Thymus (tissue), 11 donors: ENCODE measurements at regions not wholly inside any gene's neighbourhood (a gene's known extent, or its start where the extent isn't known, plus 50 kb on each side); places are given as distances from the start of the nearest gene placed in this dataset.
A peak's percentile ranks its signal among the peaks of the same experiment; 100 is the strongest.

Source experiments
- DNase-seq, 9 donors: peaks; one replicate each; pipeline ENCODE4 v3.0.0-alpha.2; 2013; ENCODE audit warnings: low spot score in 9 of 9, low read depth in 6 of 9, missing footprints in 1 of 9
- H3K27ac ChIP-seq, 2 donors: one replicate each; pipeline ENCODE4 v1.5.1; 2013; ENCODE audit warnings: control low read depth in 1 of 2, low read depth in 1 of 2, low read length in 1 of 2, mild to moderate bottlenecking in 1 of 2, moderate library complexity in 1 of 2
- H3K27me3 ChIP-seq, 2 donors: one replicate each; pipeline ENCODE4 v1.5.1; 2013; ENCODE audit warnings: low read length in 1 of 2; ENCODE audit not compliant: control insufficient read depth in 2 of 2, insufficient read depth in 1 of 2
- H3K36me3 ChIP-seq, 2 donors: one replicate each; pipeline ENCODE4 v1.5.1; 2013; ENCODE audit warnings: low read length in 1 of 2, mild to moderate bottlenecking in 1 of 2, moderate library complexity in 1 of 2; ENCODE audit not compliant: control insufficient read depth in 2 of 2, insufficient read depth in 2 of 2
- H3K4me1 ChIP-seq, 2 donors: one replicate each; pipeline ENCODE4 v1.5.1; 2013; ENCODE audit warnings: low read length in 2 of 2; ENCODE audit not compliant: control insufficient read depth in 2 of 2, insufficient read depth in 2 of 2
- H3K4me3 ChIP-seq, 2 donors: one replicate each; pipeline ENCODE4 v1.5.1; 2013; ENCODE audit warnings: low read length in 2 of 2, control low read depth in 1 of 2, mild to moderate bottlenecking in 1 of 2
- H3K9me3 ChIP-seq, 2 donors: one replicate each; pipeline ENCODE4 v1.5.1; 2013; ENCODE audit warnings: low read length in 1 of 2, mild to moderate bottlenecking in 1 of 2; ENCODE audit not compliant: control insufficient read depth in 2 of 2, insufficient read depth in 1 of 2
- WGBS: extraction: QIAGEN DNeasy Blood & Tissue Kit; methylation state at CpG from one replicate; pipeline ENCODE4 v1.1.7; 2013; 5-methylcytosine and 5-hydroxymethylcytosine counted together
- donor health status: healthy.

- WGBS, result 93% methylated on average over 4 of the region's 4 CpGs
- no peak overlapping the region for H3K27ac ChIP-seq
- H3K36me3 ChIP-seq, result no peaks in the 10 kb centered on the region
- H3K27me3 ChIP-seq, result peaks cover 0 to 10% of the 10 kb centered on the region in 2 donors
- H3K4me1 ChIP-seq, result no peaks in the 10 kb centered on the region
- DNase-seq, result no peak
- H3K9me3 ChIP-seq, result no peaks in the 10 kb centered on the region
- no peak overlapping the region for H3K4me3 ChIP-seq
Measured at GRCh38 chr1:2965676-2966075, 55.6 kb upstream of the ACTRT2 start.

DNA sequence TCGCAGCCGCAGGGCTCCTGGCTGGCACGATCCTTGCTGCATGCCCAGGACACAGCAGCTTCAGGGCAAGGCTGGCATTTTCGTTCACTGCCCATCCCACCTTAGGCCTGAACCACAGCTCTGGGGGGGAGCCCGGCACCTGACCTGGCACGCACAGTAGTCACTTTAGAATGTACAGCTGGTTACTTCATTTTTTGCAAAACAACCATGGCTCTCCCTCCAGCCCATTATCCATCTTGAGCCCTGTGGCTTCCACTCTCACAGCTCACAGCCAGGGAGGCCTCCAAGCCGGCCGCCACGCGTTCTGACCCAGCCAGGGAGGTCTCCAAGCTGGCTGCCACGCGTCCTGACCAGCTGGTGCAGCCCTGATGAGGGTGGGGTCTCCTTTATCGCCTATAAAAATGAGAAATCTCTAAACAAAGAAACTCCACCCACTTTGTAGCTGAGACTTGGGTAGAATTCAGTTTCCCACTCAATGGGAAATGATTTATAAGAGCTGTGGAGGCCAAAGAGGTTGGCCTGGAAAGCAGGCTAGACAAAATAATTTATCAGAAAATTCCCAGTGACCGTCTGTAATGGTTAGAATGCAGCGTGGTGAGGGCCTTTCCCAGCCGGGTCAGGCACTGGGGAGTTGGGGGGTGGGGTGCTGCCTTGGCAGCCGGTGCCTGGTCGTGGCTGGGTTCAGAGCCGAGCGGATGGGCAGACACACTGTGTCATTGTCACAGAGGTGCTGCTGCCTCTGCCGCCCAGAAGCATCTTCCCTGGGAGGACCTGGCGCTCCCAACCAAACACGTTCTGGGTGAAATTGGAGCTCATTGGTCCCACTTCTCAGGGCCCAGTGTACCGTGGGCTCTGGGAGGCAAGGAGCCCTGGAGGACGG lies 54.6 kb upstream of the ACTRT2 start:
- H3K9me3 ChIP-seq, result no peaks in the 10 kb centered on the region
- H3K27ac ChIP-seq, result no peak overlapping the region
- no peak for DNase-seq
- peaks cover 0 to 10% of the 10 kb centered on the region in 2 donors for H3K27me3 ChIP-seq
- H3K36me3 ChIP-seq, result no peaks in the 10 kb centered on the region
- no peak overlapping the region for H3K4me3 ChIP-seq
- 89% methylated on average over 25 of the region's 25 CpGs for WGBS
- no peaks in the 10 kb centered on the region for H3K4me1 ChIP-seq

GRCh38 chr1:2967329-2967725 lies 53.9 kb upstream of the ACTRT2 start:
- Histone ChIP-seq H3K27ac (no peak overlapping the region), H3K4me3 (no peak overlapping the region), H3K36me3 (no peaks in the 10 kb centered on the region), H3K9me3 (no peaks in the 10 kb centered on the region), H3K27me3 (peaks cover 0 to 10% of the 10 kb centered on the region in 2 donors), H3K4me1 (no peaks in the 10 kb centered on the region)
- DNase-seq, result no peak
- WGBS, result 95% methylated on average over 15 of the region's 15 CpGs

DNA sequence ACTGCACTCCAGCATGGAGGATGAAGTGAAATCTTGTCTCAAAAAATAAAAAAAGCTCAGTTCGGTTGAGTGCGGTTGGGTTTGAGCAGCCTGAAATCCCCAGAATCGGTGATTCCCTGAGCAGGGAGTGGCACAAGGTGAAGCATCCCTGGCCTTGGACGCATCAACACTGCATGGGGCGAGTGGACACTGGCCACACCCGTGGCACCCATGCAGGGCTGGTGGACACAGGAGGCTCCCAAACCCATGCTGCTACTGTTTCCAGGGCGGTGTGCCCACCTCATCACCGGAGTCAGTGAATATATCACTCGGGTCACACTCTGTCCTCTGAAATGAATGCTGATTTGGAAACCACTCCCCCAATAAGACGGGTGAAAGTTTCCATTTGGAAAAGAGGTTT lies 53.4 kb upstream of the ACTRT2 start:
- no peak overlapping the region for H3K27ac ChIP-seq
- DNase-seq, result no peak
- 90% methylated on average over 10 of the region's 10 CpGs for WGBS
- H3K9me3 ChIP-seq, result no peaks in the 10 kb centered on the region
- no peaks in the 10 kb centered on the region for H3K4me1 ChIP-seq
- no peak overlapping the region for H3K4me3 ChIP-seq
- peaks cover 0 to 10% of the 10 kb centered on the region in 2 donors for H3K27me3 ChIP-seq
- H3K36me3 ChIP-seq, result no peaks in the 10 kb centered on the region

GRCh38 chr1:2968471-2968881 lies 52.8 kb upstream of the ACTRT2 start:
- Histone ChIP-seq H3K36me3 (no peaks in the 10 kb centered on the region), H3K4me3 (no peak overlapping the region), H3K27ac (no peak overlapping the region), H3K4me1 (no peaks in the 10 kb centered on the region), H3K9me3 (no peaks in the 10 kb centered on the region), H3K27me3 (peaks cover 0 to 10% of the 10 kb centered on the region in 2 donors)
- 74% methylated on average over 25 of the region's 25 CpGs for WGBS
- no peak for DNase-seq

DNA sequence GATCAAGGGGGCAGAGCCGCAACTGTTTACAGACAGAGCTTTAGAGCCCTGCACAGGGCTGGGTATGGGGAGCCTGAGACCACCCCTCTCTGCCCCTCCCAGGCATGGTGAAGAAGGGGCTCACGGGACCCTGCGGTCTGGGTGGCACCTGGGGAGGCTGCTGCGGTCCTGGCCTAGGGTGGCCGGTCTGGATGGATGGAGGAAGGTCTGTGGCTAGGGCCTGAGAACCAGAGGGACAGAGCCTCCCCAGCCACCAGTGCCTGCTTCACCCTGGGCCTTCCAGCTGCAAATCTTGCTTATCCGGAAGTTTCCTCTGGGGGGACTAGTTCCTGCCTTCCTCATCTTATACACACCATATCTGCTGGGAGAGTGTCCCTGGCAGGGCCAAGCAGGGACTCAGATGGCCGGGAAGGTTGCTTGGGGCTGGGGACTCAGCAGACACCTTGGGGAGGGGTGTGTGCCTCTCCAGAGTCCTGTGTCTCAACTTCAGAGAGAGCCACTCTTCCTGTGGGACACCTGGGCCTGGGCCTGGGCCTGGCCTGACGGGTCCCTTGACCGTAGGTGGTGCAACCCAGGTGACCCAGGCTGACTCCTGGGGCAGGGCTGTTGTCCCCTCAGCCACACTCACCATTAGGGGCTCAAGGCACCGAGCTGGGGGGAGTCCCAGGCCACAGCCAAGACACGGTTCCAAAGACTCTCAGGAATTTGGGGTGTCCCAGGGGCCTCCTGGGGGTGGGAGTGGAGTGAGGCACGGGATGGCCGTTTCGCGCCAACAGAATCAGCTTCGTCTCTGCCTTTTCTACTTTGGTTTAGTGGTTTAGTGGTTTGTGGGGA lies 52.0 kb upstream of the ACTRT2 start:
- H3K4me3 ChIP-seq, result no peak overlapping the region
- H3K4me1 ChIP-seq, result no peaks in the 10 kb centered on the region
- no peak for DNase-seq
- 64% methylated on average over 16 of the region's 16 CpGs for WGBS
- H3K27ac ChIP-seq, result no peak overlapping the region
- no peaks in the 10 kb centered on the region for H3K36me3 ChIP-seq
- H3K9me3 ChIP-seq, result no peaks in the 10 kb centered on the region
- peaks cover 0 to 10% of the 10 kb centered on the region in 2 donors for H3K27me3 ChIP-seq

- DNase-seq, result peak in 1 of 9 donors; percentile 25
- Histone ChIP-seq H3K4me3 (no peak overlapping the region), H3K27me3 (peaks cover 0 to 10% of the 10 kb centered on the region in 2 donors), H3K36me3 (no peaks in the 10 kb centered on the region), H3K27ac (no peak overlapping the region), H3K4me1 (no peaks in the 10 kb centered on the region), H3K9me3 (no peaks in the 10 kb centered on the region)
- WGBS, result 55% methylated on average over 23 of the region's 23 CpGs
Measured at GRCh38 chr1:2969845-2970291, 51.4 kb upstream of the ACTRT2 start.

DNA sequence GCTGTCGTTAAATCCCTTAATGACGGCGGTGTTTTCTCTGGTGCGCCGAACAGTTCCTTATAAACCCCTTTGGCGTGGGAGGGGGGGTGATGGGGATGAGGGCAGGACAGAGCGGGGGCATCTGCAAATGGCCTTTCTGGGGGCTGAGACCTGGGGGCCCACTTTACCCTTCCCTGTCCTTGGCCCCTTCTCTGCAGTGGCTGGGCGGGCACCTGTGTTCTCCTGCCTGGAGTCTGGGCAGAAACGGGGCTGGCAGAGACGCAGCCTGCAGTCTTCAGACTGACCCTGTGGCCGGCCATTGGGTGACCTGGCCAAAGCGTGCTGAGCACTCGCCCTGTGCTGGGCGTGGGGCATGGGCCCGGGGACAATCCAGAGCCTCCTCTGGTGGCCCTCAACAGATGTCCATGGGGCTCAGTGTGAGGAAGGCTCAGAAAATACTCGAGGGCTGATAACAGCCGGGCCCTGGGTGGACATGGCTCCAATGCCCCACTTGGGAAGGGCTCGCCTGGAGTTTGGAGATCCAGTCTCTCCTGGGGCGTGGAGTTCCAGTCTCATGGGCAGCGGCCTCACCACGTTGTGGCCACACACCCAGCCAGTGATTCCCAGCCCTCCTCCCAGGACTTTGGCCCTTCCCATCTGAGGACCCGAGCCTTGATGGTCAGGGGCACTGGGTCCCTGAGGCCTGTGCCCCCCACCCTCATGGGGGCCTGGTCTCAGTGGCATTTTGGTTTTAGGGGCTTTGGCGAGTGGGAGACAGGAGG lies 50.8 kb upstream of the ACTRT2 start:
- WGBS, result 92% methylated on average over 23 of the region's 23 CpGs

More for the DNA sequence above, 50.8 kb upstream of the ACTRT2 start:
- no peak overlapping the region for H3K4me3 ChIP-seq
- H3K27ac ChIP-seq, result no peak overlapping the region
- no peaks in the 10 kb centered on the region for H3K4me1 ChIP-seq
- DNase-seq, result no peak
- peaks cover 0 to 10% of the 10 kb centered on the region in 2 donors for H3K27me3 ChIP-seq
- H3K36me3 ChIP-seq, result no peaks in the 10 kb centered on the region
- H3K9me3 ChIP-seq, result no peaks in the 10 kb centered on the region
